ENCODE measurements at regions not wholly inside any gene's neighbourhood (a gene's known extent, or its start where the extent isn't known, plus 50 kb on each side); places are given as distances from the start of the nearest gene placed in this dataset.
"Not testable (repeated sequence)": the region's sequence is repeated elsewhere in the genome, so short reads cannot be mapped to it uniquely, and the experiment has no call there.

GRCh38 chr5:54404568-54404967 is 50.9 kb upstream of the HSPB3 start:
- H3K36me3 Mint-ChIP-seq, result no peaks in the 10 kb centered on the region
- no peaks in the 10 kb centered on the region for H3K9me3 Mint-ChIP-seq
- peaks cover 0 to 7% (median 2%) of the 10 kb centered on the region in 3 donors for H3K27me3 Mint-ChIP-seq (ENCODE audit: low read depth in 3 of 3)
- no peak overlapping the region for H3K27ac Mint-ChIP-seq
- no peaks in the 10 kb centered on the region for H3K4me1 Mint-ChIP-seq
- DNase-seq, result no peak
- H3K4me3 Mint-ChIP-seq, result no peak overlapping the region

GRCh38 chr5:54403885-54404416 is 51.5 kb upstream of the HSPB3 start:
- H3K9me3 Mint-ChIP-seq, result no peaks in the 10 kb centered on the region
- no peak for DNase-seq
- H3K27me3 Mint-ChIP-seq (ENCODE audit: low read depth in 3 of 3), result peaks cover 0 to 8% (median 6%) of the 10 kb centered on the region in 3 donors
- H3K4me1 Mint-ChIP-seq, result no peaks in the 10 kb centered on the region
- H3K4me3 Mint-ChIP-seq, result no peak overlapping the region
- H3K27ac Mint-ChIP-seq, result no peak overlapping the region
- H3K36me3 Mint-ChIP-seq, result no peaks in the 10 kb centered on the region

GRCh38 chr5:54403121-54403520 is 52.4 kb upstream of the HSPB3 start:
- Mint-ChIP-seq H3K9me3 (no peaks in the 10 kb centered on the region), H3K36me3 (no peaks in the 10 kb centered on the region), H3K4me1 (no peaks in the 10 kb centered on the region), H3K4me3 (no peak overlapping the region), H3K27me3 (ENCODE audit: low read depth in 3 of 3) (peaks cover 0 to 8% (median 6%) of the 10 kb centered on the region in 3 donors), H3K27ac (no peak overlapping the region)
- DNase-seq, result no peak

GRCh38 chr5:54401515-54401914 is 54.0 kb upstream of the HSPB3 start:
- Mint-ChIP-seq H3K27me3 (ENCODE audit: low read depth in 3 of 3) (peaks cover 1 to 9% (median 8%) of the 10 kb centered on the region in 3 donors), H3K4me1 (no peaks in the 10 kb centered on the region), H3K4me3 (no peak overlapping the region), H3K9me3 (no peaks in the 10 kb centered on the region), H3K27ac (no peak overlapping the region), H3K36me3 (no peaks in the 10 kb centered on the region)
- no peak for DNase-seq

GRCh38 chr5:54398191-54398590 is 57.3 kb upstream of the HSPB3 start:
- Mint-ChIP-seq H3K27ac (no peak overlapping the region), H3K9me3 (no peaks in the 10 kb centered on the region), H3K4me3 (no peak overlapping the region), H3K36me3 (no peaks in the 10 kb centered on the region), H3K27me3 (ENCODE audit: low read depth in 3 of 3) (peaks cover 1 to 6% (median 6%) of the 10 kb centered on the region in 3 donors), H3K4me1 (no peaks in the 10 kb centered on the region)
- no peak for DNase-seq

- Mint-ChIP-seq H3K27ac (peak overlapping the region in 1 of 6 donors; percentile 75), H3K4me3 (no peak overlapping the region), H3K36me3 (no peaks in the 10 kb centered on the region), H3K27me3 (ENCODE audit: low read depth in 3 of 3) (peaks cover 1 to 6% (median 3%) of the 10 kb centered on the region in 3 donors), H3K4me1 (no peaks in the 10 kb centered on the region), H3K9me3 (no peaks in the 10 kb centered on the region)
- no peak for DNase-seq
Observed at GRCh38 chr5:54397420-54397819, 58.1 kb upstream of the HSPB3 start.

- DNase-seq; H3K27me3 Mint-ChIP-seq (ENCODE audit: low read depth in 3 of 3); H3K4me1 Mint-ChIP-seq; H3K9me3 Mint-ChIP-seq; H3K36me3 Mint-ChIP-seq; H3K27ac Mint-ChIP-seq; H3K4me3 Mint-ChIP-seq: not testable (repeated sequence)
Observed at GRCh38 chr5:54393007-54393406, 62.5 kb upstream of the HSPB3 start.

- no peak overlapping the region for H3K4me3 Mint-ChIP-seq
Observed at GRCh38 chr5:54390539-54391031, 64.9 kb upstream of the HSPB3 start.

GRCh38 chr5:54390015-54390414 is 65.5 kb upstream of the HSPB3 start:
- H3K27ac Mint-ChIP-seq, result no peak overlapping the region
- H3K9me3 Mint-ChIP-seq, result no peaks in the 10 kb centered on the region
- H3K4me1 Mint-ChIP-seq, result no peaks in the 10 kb centered on the region
- H3K27me3 Mint-ChIP-seq (ENCODE audit: low read depth in 3 of 3), result no peaks in the 10 kb centered on the region
- no peak overlapping the region for H3K4me3 Mint-ChIP-seq
- DNase-seq, result no peak
- no peaks in the 10 kb centered on the region for H3K36me3 Mint-ChIP-seq

More at GRCh38 chr5:54390539-54391031, 64.9 kb upstream of the HSPB3 start:
- H3K4me1 Mint-ChIP-seq, result no peaks in the 10 kb centered on the region
- H3K27me3 Mint-ChIP-seq (ENCODE audit: low read depth in 3 of 3), result no peaks in the 10 kb centered on the region
- no peak for DNase-seq
- H3K9me3 Mint-ChIP-seq, result no peaks in the 10 kb centered on the region
- H3K36me3 Mint-ChIP-seq, result no peaks in the 10 kb centered on the region
- no peak overlapping the region for H3K27ac Mint-ChIP-seq

- not testable (repeated sequence) for H3K36me3 Mint-ChIP-seq; H3K4me1 Mint-ChIP-seq; H3K9me3 Mint-ChIP-seq; DNase-seq; H3K27ac Mint-ChIP-seq; H3K27me3 Mint-ChIP-seq (ENCODE audit: low read depth in 3 of 3); H3K4me3 Mint-ChIP-seq
Observed at GRCh38 chr5:54389399-54389798, 66.1 kb upstream of the HSPB3 start.

- H3K27ac Mint-ChIP-seq, result no peak overlapping the region
- no peaks in the 10 kb centered on the region for H3K9me3 Mint-ChIP-seq
- no peak overlapping the region for H3K4me3 Mint-ChIP-seq
- no peak for DNase-seq
- H3K4me1 Mint-ChIP-seq, result no peaks in the 10 kb centered on the region
- no peaks in the 10 kb centered on the region for H3K27me3 Mint-ChIP-seq (ENCODE audit: low read depth in 3 of 3)
- H3K36me3 Mint-ChIP-seq, result no peaks in the 10 kb centered on the region
Observed at GRCh38 chr5:54388811-54389210, 66.7 kb upstream of the HSPB3 start.

- H3K4me3 Mint-ChIP-seq, result no peak overlapping the region
- H3K9me3 Mint-ChIP-seq, result no peaks in the 10 kb centered on the region
- peaks cover 0 to 2% (median 2%) of the 10 kb centered on the region in 3 donors for H3K27me3 Mint-ChIP-seq (ENCODE audit: low read depth in 3 of 3)
- no peak for DNase-seq
- no peaks in the 10 kb centered on the region for H3K4me1 Mint-ChIP-seq
- no peaks in the 10 kb centered on the region for H3K36me3 Mint-ChIP-seq
- H3K27ac Mint-ChIP-seq, result no peak overlapping the region
Observed at GRCh38 chr5:54388409-54388808, 67.1 kb upstream of the HSPB3 start.

- no peak overlapping the region for H3K27ac Mint-ChIP-seq
- no peaks in the 10 kb centered on the region for H3K36me3 Mint-ChIP-seq
- no peaks in the 10 kb centered on the region for H3K9me3 Mint-ChIP-seq
- DNase-seq, result no peak
- H3K4me1 Mint-ChIP-seq, result no peaks in the 10 kb centered on the region
- H3K27me3 Mint-ChIP-seq (ENCODE audit: low read depth in 3 of 3), result peaks cover 0 to 3% (median 3%) of the 10 kb centered on the region in 3 donors
- H3K4me3 Mint-ChIP-seq, result no peak overlapping the region
Observed at GRCh38 chr5:54387659-54388232, 67.8 kb upstream of the HSPB3 start.

GRCh38 chr5:54387031-54387430 is 68.5 kb upstream of the HSPB3 start:
- no peak for DNase-seq
- Mint-ChIP-seq H3K27ac (no peak overlapping the region), H3K4me1 (no peaks in the 10 kb centered on the region), H3K4me3 (no peak overlapping the region), H3K36me3 (no peaks in the 10 kb centered on the region), H3K9me3 (no peaks in the 10 kb centered on the region), H3K27me3 (ENCODE audit: low read depth in 3 of 3) (peaks cover 1 to 3% (median 3%) of the 10 kb centered on the region in 3 donors)

GRCh38 chr5:54385994-54386393 is 69.5 kb upstream of the HSPB3 start:
- Mint-ChIP-seq H3K4me3 (no peak overlapping the region), H3K36me3 (no peaks in the 10 kb centered on the region), H3K27ac (no peak overlapping the region), H3K27me3 (ENCODE audit: low read depth in 3 of 3) (peaks cover 1 to 3% (median 3%) of the 10 kb centered on the region in 3 donors), H3K4me1 (no peaks in the 10 kb centered on the region), H3K9me3 (no peaks in the 10 kb centered on the region)
- no peak for DNase-seq
